HCT116 (cell line): ENCODE measurements at regions not wholly inside any gene's neighbourhood (a gene's known extent, or its start where the extent isn't known, plus 50 kb on each side); places are given as distances from the start of the nearest gene placed in this dataset.
"Not testable (repeated sequence)": the region's sequence is repeated elsewhere in the genome, so short reads cannot be mapped to it uniquely, and the experiment has no call there.

Experiments
- CEBPB ChIP-seq: IDR thresholded peaks from 2 replicates; pipeline ENCODE4 v1.6.1; 2012; ENCODE audit warnings: low read depth
- EZH2 ChIP-seq: fragments of 200-600 bp; sonication (generic); IDR thresholded peaks from 2 replicates; pipeline ENCODE4 v1.6.1; 2017; ENCODE audit warnings: antibody characterized with exemption, mixed run types
- EZH2phosphoT487 ChIP-seq: fragments of 200-600 bp; IDR thresholded peaks from 2 replicates; pipeline ENCODE4 v1.6.1; 2018; ENCODE audit warnings: antibody characterized with exemption, borderline replicate concordance
- POLR2A ChIP-seq: IDR thresholded peaks from 2 replicates; pipeline ENCODE4 v1.7.0; 2011; ENCODE audit warnings: borderline replicate concordance; ENCODE audit not compliant: insufficient read depth, insufficient read length; ENCODE audit errors: extremely low read depth
- POLR2AphosphoS5 ChIP-seq: IDR thresholded peaks from 2 replicates; pipeline ENCODE4 v1.6.1; 2011; ENCODE audit warnings: mild to moderate bottlenecking, low read depth, low read length, moderate library complexity
- SRF ChIP-seq: IDR thresholded peaks from 2 replicates; pipeline ENCODE4 v1.6.1; 2012; ENCODE audit warnings: low read depth
- TCF7L2 ChIP-seq: IDR thresholded peaks from 2 replicates; pipeline ENCODE4 v1.7.0; 2011; ENCODE audit warnings: borderline replicate concordance, inconsistent platforms; ENCODE audit not compliant: insufficient read depth, insufficient read length; ENCODE audit errors: extremely low read depth
- YY1 ChIP-seq: IDR thresholded peaks from 2 replicates; pipeline ENCODE4 v1.6.1; 2011; ENCODE audit warnings: low read length, low read depth, moderate library complexity, mild to moderate bottlenecking; ENCODE audit not compliant: insufficient replicate concordance; ENCODE audit errors: extremely low read depth
- ZBTB33 ChIP-seq: IDR thresholded peaks from 2 replicates; pipeline ENCODE4 v1.6.1; 2011; ENCODE audit warnings: mild to moderate bottlenecking, low read length, moderate library complexity; ENCODE audit not compliant: insufficient replicate concordance; ENCODE audit errors: extremely low read depth
- TF ChIP-seq, protein P1 (sequence below), 3 experiments: fragments of 200-600 bp in 1 of 3; sonication (generic) in 1 of 3; IDR thresholded peaks in 2 of 3; conservative IDR thresholded peaks in 1 of 3; 2 replicates each; pipeline ENCODE4 v1.5.1; 2012 to 2017; ENCODE audit warnings: low read depth in 2 of 3, low read length in 2 of 3, antibody characterized with exemption in 1 of 3, borderline replicate concordance in 1 of 3, control low read depth in 1 of 3, mild to moderate bottlenecking in 1 of 3, mixed read lengths in 1 of 3, mixed run types in 1 of 3, moderate library complexity in 1 of 3; ENCODE audit not compliant: insufficient read depth in 1 of 3
- TF ChIP-seq, protein P2 (sequence below): IDR thresholded peaks from 2 replicates; pipeline ENCODE4 v1.6.1; 2012

DNA sequence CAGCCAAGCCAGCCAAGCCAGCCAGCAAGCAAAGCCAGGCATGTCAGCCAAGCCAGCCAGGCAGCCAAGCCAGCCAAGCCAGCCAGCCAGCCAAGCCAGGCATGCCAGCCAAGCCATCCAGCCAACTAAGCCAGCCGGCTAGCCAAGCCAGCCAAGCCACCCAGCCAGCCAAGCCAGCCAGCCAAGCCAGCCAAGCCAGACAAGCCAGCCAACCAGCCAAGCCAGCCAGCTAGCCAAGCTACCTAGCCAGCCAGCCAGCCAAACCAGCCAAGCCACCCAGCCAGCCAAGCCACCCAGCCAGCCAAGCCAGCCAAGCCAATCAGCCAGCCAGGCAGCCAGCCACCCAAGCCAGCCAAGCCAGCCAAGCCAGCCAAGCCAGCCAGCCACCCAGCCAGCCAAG is 1600.5 kb downstream of the RPIA start:
- TF ChIP-seq, protein P1, sequence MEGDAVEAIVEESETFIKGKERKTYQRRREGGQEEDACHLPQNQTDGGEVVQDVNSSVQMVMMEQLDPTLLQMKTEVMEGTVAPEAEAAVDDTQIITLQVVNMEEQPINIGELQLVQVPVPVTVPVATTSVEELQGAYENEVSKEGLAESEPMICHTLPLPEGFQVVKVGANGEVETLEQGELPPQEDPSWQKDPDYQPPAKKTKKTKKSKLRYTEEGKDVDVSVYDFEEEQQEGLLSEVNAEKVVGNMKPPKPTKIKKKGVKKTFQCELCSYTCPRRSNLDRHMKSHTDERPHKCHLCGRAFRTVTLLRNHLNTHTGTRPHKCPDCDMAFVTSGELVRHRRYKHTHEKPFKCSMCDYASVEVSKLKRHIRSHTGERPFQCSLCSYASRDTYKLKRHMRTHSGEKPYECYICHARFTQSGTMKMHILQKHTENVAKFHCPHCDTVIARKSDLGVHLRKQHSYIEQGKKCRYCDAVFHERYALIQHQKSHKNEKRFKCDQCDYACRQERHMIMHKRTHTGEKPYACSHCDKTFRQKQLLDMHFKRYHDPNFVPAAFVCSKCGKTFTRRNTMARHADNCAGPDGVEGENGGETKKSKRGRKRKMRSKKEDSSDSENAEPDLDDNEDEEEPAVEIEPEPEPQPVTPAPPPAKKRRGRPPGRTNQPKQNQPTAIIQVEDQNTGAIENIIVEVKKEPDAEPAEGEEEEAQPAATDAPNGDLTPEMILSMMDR (IDR thresholded peaks at IDR 0.05 in 2 of 3, conservative IDR thresholded peaks at IDR 0.05 in 1 of 3; ENCODE audit: borderline replicate concordance in 1 of 3, insufficient read depth in 1 of 3, low read depth in 2 of 3, low read length in 2 of 3) = not testable (repeated sequence)
- TF ChIP-seq POLR2AphosphoS5, EZH2, YY1, EZH2phosphoT487, CEBPB, POLR2A, TCF7L2, ZBTB33, SRF: not testable (repeated sequence)
- TF ChIP-seq, protein P2, sequence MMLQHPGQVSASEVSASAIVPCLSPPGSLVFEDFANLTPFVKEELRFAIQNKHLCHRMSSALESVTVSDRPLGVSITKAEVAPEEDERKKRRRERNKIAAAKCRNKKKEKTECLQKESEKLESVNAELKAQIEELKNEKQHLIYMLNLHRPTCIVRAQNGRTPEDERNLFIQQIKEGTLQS = not testable (repeated sequence)
